Forelimb muscle (tissue), 1 donor: ENCODE measurements at regions not wholly inside any gene's neighbourhood (a gene's known extent, or its start where the extent isn't known, plus 50 kb on each side); places are given as distances from the start of the nearest gene placed in this dataset.
"Not testable (repeated sequence)": the region's sequence is repeated elsewhere in the genome, so short reads cannot be mapped to it uniquely, and the experiment has no call there.

Experiments used
- DNase-seq: peaks from one replicate; pipeline ENCODE4 v3.0.0-alpha.2; 2013; ENCODE audit warnings: low read depth

- DNase-seq, result no peak
Observed at GRCh38 chr5:62097361-62097760, 208.6 kb upstream of the KIF2A start.

- DNase-seq, result no peak
Observed at GRCh38 chr5:62100201-62100600, 205.8 kb upstream of the KIF2A start.

GRCh38 chr5:62103863-62104262 is 202.1 kb upstream of the KIF2A start:
- not testable (repeated sequence) for DNase-seq

GRCh38 chr5:62111428-62111827 is 194.6 kb upstream of the KIF2A start:
- DNase-seq, result no peak

- DNase-seq, result no peak
Observed at GRCh38 chr5:62112689-62113228, 193.2 kb upstream of the KIF2A start.

- no peak for DNase-seq
Observed at GRCh38 chr5:62115014-62115413, 191.0 kb upstream of the KIF2A start.

- no peak for DNase-seq
Observed at GRCh38 chr5:62124266-62124665, 181.7 kb upstream of the KIF2A start.

- DNase-seq, result no peak
Observed at GRCh38 chr5:62126090-62126489, 179.9 kb upstream of the KIF2A start.

- DNase-seq, result no peak
Observed at GRCh38 chr5:62127098-62127736, 178.8 kb upstream of the KIF2A start.

- no peak for DNase-seq
Observed at GRCh38 chr5:62130107-62130506, 175.9 kb upstream of the KIF2A start.

GRCh38 chr5:62132276-62132675 is 173.7 kb upstream of the KIF2A start:
- no peak for DNase-seq

- no peak for DNase-seq
Observed at GRCh38 chr5:62133426-62133825, 172.6 kb upstream of the KIF2A start.

GRCh38 chr5:62134811-62135210 is 171.2 kb upstream of the KIF2A start:
- no peak for DNase-seq

- DNase-seq, result no peak
Observed at GRCh38 chr5:62137628-62138027, 168.4 kb upstream of the KIF2A start.

GRCh38 chr5:62138607-62139006 is 167.4 kb upstream of the KIF2A start:
- no peak for DNase-seq

- no peak for DNase-seq
Observed at GRCh38 chr5:62139741-62140140, 166.3 kb upstream of the KIF2A start.

- DNase-seq, result no peak
Observed at GRCh38 chr5:62142351-62142750, 163.7 kb upstream of the KIF2A start.

GRCh38 chr5:62143268-62144229 is 162.5 kb upstream of the KIF2A start:
- peak; percentile 4 for DNase-seq

- DNase-seq, result no peak
Observed at GRCh38 chr5:62144401-62145022, 161.5 kb upstream of the KIF2A start.

GRCh38 chr5:62149879-62150278 is 156.1 kb upstream of the KIF2A start:
- no peak for DNase-seq

- peak; percentile 14 for DNase-seq
Observed at GRCh38 chr5:62152394-62153087, 153.5 kb upstream of the KIF2A start.

- DNase-seq, result no peak
Observed at GRCh38 chr5:62154758-62155157, 151.2 kb upstream of the KIF2A start.
